Smooth muscle cell (in vitro differentiated cells): ENCODE measurements at regions not wholly inside any gene's neighbourhood (a gene's known extent, or its start where the extent isn't known, plus 50 kb on each side); places are given as distances from the start of the nearest gene placed in this dataset.

ENCODE experiments used
- DNase-seq: peaks from one replicate; lab custom pipeline; 2025; ENCODE audit not compliant: unreplicated experiment; lab: John Stamatoyannopoulos, UW
- H2AFZ ChIP-seq: fragments of 200-600 bp; sonication (generic); 2 replicates; pipeline ENCODE4 v1.6.0; 2016; ENCODE audit warnings: antibody characterized with exemption, low read depth, mild to moderate bottlenecking
- H3F3A ChIP-seq: fragments of 200-600 bp; sonication (generic); 2 replicates; pipeline ENCODE4 v1.6.0; 2017; ENCODE audit warnings: antibody characterized with exemption, low read depth
- H3K27ac ChIP-seq: fragments of 200-600 bp; sonication (generic); 2 replicates; pipeline ENCODE4 v1.5.1; 2016; ENCODE audit warnings: low read depth, mild to moderate bottlenecking
- H3K27me3 ChIP-seq: fragments of 200-600 bp; sonication (generic); 2 replicates; pipeline ENCODE4 v1.6.1; 2016; ENCODE audit warnings: low read depth, mild to moderate bottlenecking
- H3K36me3 ChIP-seq: fragments of 200-600 bp; sonication (generic); 2 replicates; pipeline ENCODE4 v1.5.1; 2016; ENCODE audit warnings: low read depth
- H3K4me1 ChIP-seq: fragments of 200-600 bp; sonication (generic); 2 replicates; pipeline ENCODE4 v1.5.1; 2016; ENCODE audit warnings: low read depth
- H3K4me2 ChIP-seq: fragments of 200-600 bp; sonication (generic); 2 replicates; pipeline ENCODE4 v1.6.0; 2016; ENCODE audit warnings: mild to moderate bottlenecking
- H3K4me3 ChIP-seq: fragments of 200-600 bp; sonication (generic); 2 replicates; pipeline ENCODE4 v1.5.1; 2016; ENCODE audit warnings: mild to moderate bottlenecking
- H3K79me2 ChIP-seq: fragments of 200-600 bp; sonication (generic); 2 replicates; pipeline ENCODE4 v1.6.0; 2016; ENCODE audit warnings: low read depth, mild to moderate bottlenecking
- H3K9ac ChIP-seq: fragments of 200-600 bp; sonication (generic); 2 replicates; pipeline ENCODE4 v1.6.0; 2016; ENCODE audit warnings: low read depth
- H3K9me3 ChIP-seq: fragments of 200-600 bp; sonication (generic); replicated peaks from 2 replicates; pipeline ENCODE4 v1.5.1; 2016; ENCODE audit warnings: low read depth
- H4K20me1 ChIP-seq: fragments of 200-600 bp; sonication (generic); 2 replicates; pipeline ENCODE4 v1.6.0; 2016; ENCODE audit warnings: low read depth
- WGBS: methylation state at CpG from one replicate; pipeline ENCODE4 v1.1.7; 2016; ENCODE audit warnings: low lambda C conversion rate; 5-methylcytosine and 5-hydroxymethylcytosine counted together
- TF ChIP-seq, protein P1 (sequence below): fragments of 200-600 bp; sonication (generic); IDR thresholded peaks from 2 replicates; pipeline ENCODE4 v1.5.1; 2017; ENCODE audit warnings: borderline replicate concordance, mild to moderate bottlenecking, antibody characterized with exemption; ENCODE audit not compliant: insufficient read depth, poor library complexity, severe bottlenecking

DNA sequence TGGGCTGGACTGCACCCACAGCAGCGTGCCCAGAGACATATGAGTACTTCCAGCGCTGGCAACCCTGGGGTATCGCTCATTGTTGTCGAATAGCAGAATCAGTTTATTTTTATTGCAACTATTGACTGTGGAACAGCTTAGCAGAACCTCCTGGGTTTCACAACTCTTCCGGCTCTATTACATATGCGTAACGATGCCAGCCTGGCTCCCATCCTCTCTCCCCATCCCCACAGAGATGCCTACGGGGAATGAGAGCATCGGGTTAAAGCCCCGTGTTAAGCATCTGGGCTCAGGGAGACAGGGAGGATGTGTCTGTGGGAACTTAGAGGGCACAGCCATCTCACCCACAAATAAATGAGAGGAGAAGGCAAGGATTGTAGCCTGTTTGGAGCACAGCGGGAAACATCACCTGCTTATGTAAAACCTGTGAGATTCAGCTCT, 76.6 kb upstream of the DLG1 start:
- peaks cover 19% of the 10 kb centered on the region for H3F3A ChIP-seq
- H3K36me3 ChIP-seq = no peaks in the 10 kb centered on the region
- H3K9me3 ChIP-seq = no peaks in the 10 kb centered on the region
- H3K79me2 ChIP-seq = no peaks in the 10 kb centered on the region
- H3K4me1 ChIP-seq = peaks cover 27% of the 10 kb centered on the region
- no peak overlapping the region for H3K4me3 ChIP-seq
- WGBS = 90% methylated on average over 11 of the region's 11 CpGs
- no peak for DNase-seq
- H3K27ac ChIP-seq = no peak overlapping the region
- no peaks in the 10 kb centered on the region for H4K20me1 ChIP-seq
- TF ChIP-seq, protein P1, sequence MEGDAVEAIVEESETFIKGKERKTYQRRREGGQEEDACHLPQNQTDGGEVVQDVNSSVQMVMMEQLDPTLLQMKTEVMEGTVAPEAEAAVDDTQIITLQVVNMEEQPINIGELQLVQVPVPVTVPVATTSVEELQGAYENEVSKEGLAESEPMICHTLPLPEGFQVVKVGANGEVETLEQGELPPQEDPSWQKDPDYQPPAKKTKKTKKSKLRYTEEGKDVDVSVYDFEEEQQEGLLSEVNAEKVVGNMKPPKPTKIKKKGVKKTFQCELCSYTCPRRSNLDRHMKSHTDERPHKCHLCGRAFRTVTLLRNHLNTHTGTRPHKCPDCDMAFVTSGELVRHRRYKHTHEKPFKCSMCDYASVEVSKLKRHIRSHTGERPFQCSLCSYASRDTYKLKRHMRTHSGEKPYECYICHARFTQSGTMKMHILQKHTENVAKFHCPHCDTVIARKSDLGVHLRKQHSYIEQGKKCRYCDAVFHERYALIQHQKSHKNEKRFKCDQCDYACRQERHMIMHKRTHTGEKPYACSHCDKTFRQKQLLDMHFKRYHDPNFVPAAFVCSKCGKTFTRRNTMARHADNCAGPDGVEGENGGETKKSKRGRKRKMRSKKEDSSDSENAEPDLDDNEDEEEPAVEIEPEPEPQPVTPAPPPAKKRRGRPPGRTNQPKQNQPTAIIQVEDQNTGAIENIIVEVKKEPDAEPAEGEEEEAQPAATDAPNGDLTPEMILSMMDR = no peak
- no peaks in the 10 kb centered on the region for H3K27me3 ChIP-seq
- H3K4me2 ChIP-seq = no peak overlapping the region
- no peak overlapping the region for H2AFZ ChIP-seq
- H3K9ac ChIP-seq = no peak overlapping the region

DNA sequence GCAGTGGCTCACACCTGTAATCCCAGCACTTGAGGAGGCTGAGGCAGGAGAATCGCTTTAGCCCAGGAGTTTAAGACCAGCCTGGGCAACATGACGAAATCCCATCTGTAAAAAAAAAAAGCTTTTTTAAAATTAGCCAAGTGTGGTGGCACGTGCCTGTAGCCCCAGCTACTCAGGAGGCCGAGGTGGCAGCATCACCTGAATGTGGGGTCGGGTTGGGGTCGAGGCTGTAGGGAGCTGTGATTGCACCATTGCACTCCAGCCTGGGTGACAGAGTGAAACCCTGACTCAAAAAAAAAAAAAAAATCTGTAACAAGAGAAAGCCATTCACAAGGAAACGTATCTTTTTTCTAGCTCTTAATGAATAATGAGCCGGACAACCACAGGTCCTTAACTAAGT, 74.7 kb upstream of the DLG1 start:
- Histone ChIP-seq H3K4me3 (no peak overlapping the region), H3F3A (peaks cover 22% of the 10 kb centered on the region), H3K79me2 (no peaks in the 10 kb centered on the region), H3K9ac (no peak overlapping the region), H3K4me2 (no peak overlapping the region), H3K4me1 (peaks cover 38% of the 10 kb centered on the region), H2AFZ (no peak overlapping the region), H4K20me1 (no peaks in the 10 kb centered on the region), H3K27me3 (no peaks in the 10 kb centered on the region), H3K9me3 (no peaks in the 10 kb centered on the region), H3K27ac (no peak overlapping the region), H3K36me3 (no peaks in the 10 kb centered on the region)
- TF ChIP-seq, protein P1 = no peak
- DNase-seq = no peak
- 97% methylated on average over 8 of the region's 8 CpGs for WGBS

DNA sequence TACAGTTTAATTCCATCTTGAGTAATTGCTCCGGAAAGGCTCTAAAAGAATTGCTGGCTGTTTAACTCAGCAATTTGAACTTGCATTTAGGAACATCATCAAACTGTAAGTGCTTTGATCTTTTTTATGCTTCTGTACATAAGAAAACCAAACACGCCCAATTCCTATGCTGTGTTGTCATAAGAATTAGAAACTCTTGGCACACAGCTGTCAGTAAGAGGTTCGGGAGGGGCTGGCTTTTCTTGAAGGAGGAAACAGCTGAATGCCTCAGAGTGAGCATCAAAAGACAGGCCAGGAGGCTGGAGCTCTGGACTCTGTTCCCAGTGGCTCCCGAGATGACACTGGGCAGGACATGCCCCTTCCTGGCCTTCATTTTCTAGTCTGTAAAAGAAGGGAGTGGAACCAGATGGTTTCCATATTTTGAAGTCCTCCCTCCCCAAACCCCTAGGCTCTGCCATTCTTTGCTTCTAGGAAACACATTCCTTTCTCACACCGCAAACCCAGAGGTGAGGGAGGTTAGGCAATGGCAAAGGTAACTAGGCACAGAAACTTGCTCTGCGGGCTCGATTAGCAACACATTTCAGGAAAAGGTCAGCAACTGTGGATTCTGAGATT, 73.7 kb upstream of the DLG1 start:
- Histone ChIP-seq H3K9me3 (no peaks in the 10 kb centered on the region), H3K4me3 (no peak overlapping the region), H3K4me1 (peaks cover 45% of the 10 kb centered on the region), H3K27me3 (no peaks in the 10 kb centered on the region), H3K79me2 (no peaks in the 10 kb centered on the region), H3K9ac (no peak overlapping the region), H3K36me3 (no peaks in the 10 kb centered on the region), H3F3A (peaks cover 22% of the 10 kb centered on the region), H3K4me2 (peak overlapping the region; percentile 65), H4K20me1 (no peaks in the 10 kb centered on the region), H2AFZ (no peak overlapping the region), H3K27ac (peak overlapping the region; percentile 69)
- TF ChIP-seq, protein P1 = no peak
- no peak for DNase-seq
- 31% methylated on average over 7 of the region's 7 CpGs for WGBS

DNA sequence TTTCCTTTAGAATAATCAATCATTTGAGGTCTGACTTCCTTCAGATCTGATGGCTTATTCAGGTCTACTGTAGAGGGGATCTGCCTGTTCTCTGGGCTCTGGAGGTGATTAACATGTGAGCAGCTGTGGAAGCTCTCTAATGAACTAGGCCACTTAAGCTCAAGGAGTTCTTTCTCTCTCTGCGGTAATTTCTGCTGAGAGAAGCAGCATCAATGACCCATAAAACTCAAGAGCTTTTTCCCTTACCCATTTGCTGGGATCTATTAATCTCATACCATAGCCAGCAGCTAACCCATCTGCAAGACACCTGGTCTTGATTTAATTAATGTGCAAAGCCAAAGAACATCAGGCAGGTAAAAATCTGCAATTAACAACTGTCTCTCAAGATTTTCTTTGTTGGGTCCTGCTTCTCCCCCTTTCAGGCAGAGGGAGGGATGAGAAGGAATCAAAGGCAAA, 73.2 kb upstream of the DLG1 start:
- Histone ChIP-seq H3K4me3 (no peak overlapping the region), H3K27ac (peak overlapping the region; percentile 69)
- DNase-seq = no peak

More for the DNA sequence above, 73.2 kb upstream of the DLG1 start:
- Histone ChIP-seq H3F3A (peaks cover 22% of the 10 kb centered on the region), H3K27me3 (no peaks in the 10 kb centered on the region), H4K20me1 (no peaks in the 10 kb centered on the region), H2AFZ (no peak overlapping the region), H3K9me3 (no peaks in the 10 kb centered on the region), H3K9ac (no peak overlapping the region), H3K4me2 (peak overlapping the region; percentile 65), H3K4me1 (peaks cover 50% of the 10 kb centered on the region), H3K79me2 (no peaks in the 10 kb centered on the region), H3K36me3 (no peaks in the 10 kb centered on the region)
- TF ChIP-seq, protein P1 = no peak
- 5% methylated on average over 1 of the region's 1 CpG for WGBS
